CD4-positive, alpha-beta T cell treated with Interleukin-17A for 1 hour (primary cell): ENCODE measurements at regions not wholly inside any gene's neighbourhood (a gene's known extent, or its start where the extent isn't known, plus 50 kb on each side); places are given as distances from the start of the nearest gene placed in this dataset.

Source experiments
- DNase-seq: peaks from one replicate; pipeline ENCODE4 v3.0.0-alpha.2; 2020

GRCh38 chr2:12063210-12063609 lies 316.8 kb downstream of the LPIN1 start:
- no peak for DNase-seq

GRCh38 chr2:12064153-12064552 lies 317.7 kb downstream of the LPIN1 start:
- DNase-seq: peak; percentile 57

GRCh38 chr2:12066116-12066515 lies 319.7 kb downstream of the LPIN1 start:
- no peak for DNase-seq

GRCh38 chr2:12066986-12067385 lies 320.6 kb downstream of the LPIN1 start:
- no peak for DNase-seq

GRCh38 chr2:12068796-12069538 lies 322.5 kb downstream of the LPIN1 start:
- DNase-seq: no peak

GRCh38 chr2:12070153-12070552 lies 323.7 kb downstream of the LPIN1 start:
- DNase-seq: no peak

GRCh38 chr2:12070581-12070980 lies 324.1 kb downstream of the LPIN1 start:
- DNase-seq: no peak

GRCh38 chr2:12071318-12071717 lies 324.9 kb downstream of the LPIN1 start:
- no peak for DNase-seq

GRCh38 chr2:12073217-12073852 lies 326.9 kb downstream of the LPIN1 start:
- no peak for DNase-seq

GRCh38 chr2:12074126-12074844 lies 327.9 kb downstream of the LPIN1 start:
- no peak for DNase-seq

- no peak for DNase-seq
These were observed 328.4 kb downstream of the LPIN1 start for GRCh38 chr2:12074845-12075217.

GRCh38 chr2:12075603-12076002 lies 329.2 kb downstream of the LPIN1 start:
- no peak for DNase-seq

GRCh38 chr2:12076810-12077209 lies 330.4 kb downstream of the LPIN1 start:
- DNase-seq: no peak

- no peak for DNase-seq
These were observed 333.9 kb downstream of the LPIN1 start for GRCh38 chr2:12080360-12080759.

- DNase-seq: peak; percentile 47
These were observed 335.2 kb downstream of the LPIN1 start for GRCh38 chr2:12081481-12082210.

GRCh38 chr2:12083081-12083581 lies 336.7 kb downstream of the LPIN1 start:
- DNase-seq: no peak

- no peak for DNase-seq
These were observed 337.4 kb downstream of the LPIN1 start for GRCh38 chr2:12083713-12084419.

GRCh38 chr2:12087175-12087574 lies 340.7 kb downstream of the LPIN1 start:
- DNase-seq: no peak

- no peak for DNase-seq
These were observed 341.4 kb downstream of the LPIN1 start for GRCh38 chr2:12087671-12088380.

- no peak for DNase-seq
These were observed 342.6 kb downstream of the LPIN1 start for GRCh38 chr2:12089001-12089400.

GRCh38 chr2:12089496-12089895 lies 343.1 kb downstream of the LPIN1 start:
- no peak for DNase-seq

GRCh38 chr2:12090072-12090471 lies 343.6 kb downstream of the LPIN1 start:
- no peak for DNase-seq
